IMR-90 (cell line): ENCODE measurements at regions not wholly inside any gene's neighbourhood (a gene's known extent, or its start where the extent isn't known, plus 50 kb on each side); places are given as distances from the start of the nearest gene placed in this dataset.
A peak's percentile ranks its signal among the peaks of the same experiment; 100 is the strongest.

Experiments used
- ATAC-seq: fragments of 200-7000 bp; cut with Tn5 transposase; 2 replicates; pipeline ENCODE4 v1.9.1; 2020; ENCODE audit warnings: low read depth, mild to moderate bottlenecking, moderate library complexity
- BruUV-seq: library from RNA; stranded (reverse); fragments of 400-500 nt; replicated peaks from 2 replicates; lab custom pipeline; 2021; lab: Mats Ljungman, UMichigan
- CTCF ChIA-PET: fragments of 300-600 bp; formaldehyde crosslinking; extraction: SDS; loops from one replicate; lab custom pipeline; 2021; ENCODE audit warnings: antibody characterized with exemption; lab: Yijun Ruan, JAX
- POLR2A ChIA-PET: fragments of 300-600 bp; sonication (Branson Sonifier 250); formaldehyde crosslinking; loops from one replicate; lab custom pipeline; 2022; ENCODE audit warnings: antibody characterized with exemption; ENCODE audit not compliant: unreplicated experiment; lab: Charles Lee
- DNase-seq: peaks from one replicate; pipeline ENCODE4 v3.0.0; 2013
- H2AFZ ChIP-seq: replicated peaks from 2 replicates; pipeline ENCODE3; 2013; ENCODE audit warnings: low read length, mild to moderate bottlenecking; ENCODE audit not compliant: poor library complexity
- H2AK5ac ChIP-seq: 2 replicates; pipeline ENCODE4 v1.6.1; 2013; ENCODE audit warnings: low read depth, low read length, inconsistent platforms
- H2AK9ac ChIP-seq: replicated peaks from 2 replicates; pipeline ENCODE3; 2013; ENCODE audit warnings: mild to moderate bottlenecking, low read depth, low read length, moderate library complexity; ENCODE audit not compliant: poor library complexity
- H2BK120ac ChIP-seq: 2 replicates; pipeline ENCODE4 v1.6.1; 2013; ENCODE audit warnings: low read depth, low read length, inconsistent platforms
- H2BK15ac ChIP-seq: 3 replicates; pipeline ENCODE4 v1.6.1; 2013; ENCODE audit warnings: low read depth, low read length, inconsistent platforms
- H2BK20ac ChIP-seq: 2 replicates; pipeline ENCODE4 v1.6.1; 2013; ENCODE audit warnings: low read depth, mild to moderate bottlenecking, inconsistent platforms, low read length, moderate library complexity
- H2BK5ac ChIP-seq: 2 replicates; pipeline ENCODE4 v1.6.1; 2013; ENCODE audit warnings: mild to moderate bottlenecking, low read depth, low read length, inconsistent platforms; ENCODE audit not compliant: poor library complexity, severe bottlenecking
- H3K14ac ChIP-seq: replicated peaks from 2 replicates; pipeline ENCODE4 v1.6.1; 2013; ENCODE audit warnings: low read depth, low read length, inconsistent platforms
- H3K18ac ChIP-seq: 2 replicates; pipeline ENCODE4 v1.6.1; 2013; ENCODE audit warnings: low read depth, low read length, control low read depth
- H3K23ac ChIP-seq: 2 replicates; pipeline ENCODE4 v1.6.1; 2013; ENCODE audit warnings: low read depth, low read length, inconsistent platforms
- H3K27ac ChIP-seq: 2 replicates; pipeline ENCODE4 v1.5.1; 2013; ENCODE audit warnings: mild to moderate bottlenecking, control low read depth, low read length; ENCODE audit not compliant: insufficient read depth
- H3K27me3 ChIP-seq: 2 replicates; pipeline ENCODE4 v1.6.1; 2013; ENCODE audit warnings: low read length; ENCODE audit not compliant: control insufficient read depth, insufficient read depth
- H3K36me3 ChIP-seq: 2 replicates; pipeline ENCODE4 v1.6.1; 2013; ENCODE audit warnings: low read length, mixed read lengths; ENCODE audit not compliant: control insufficient read depth, insufficient read depth
- H3K4ac ChIP-seq: 2 replicates; pipeline ENCODE4 v1.6.1; 2013; ENCODE audit warnings: low read depth, low read length, inconsistent platforms
- H3K4me1 ChIP-seq: 2 replicates; pipeline ENCODE4 v1.6.1; 2013; ENCODE audit warnings: low read length, mixed read lengths; ENCODE audit not compliant: control insufficient read depth, insufficient read depth
- H3K4me2 ChIP-seq: 2 replicates; pipeline ENCODE4 v1.6.1; 2013; ENCODE audit warnings: low read depth, mild to moderate bottlenecking, control low read depth, low read length, moderate library complexity
- H3K4me3 ChIP-seq: 2 replicates; pipeline ENCODE4 v1.5.1; 2013; ENCODE audit warnings: low read depth, mild to moderate bottlenecking, control low read depth, low read length, moderate library complexity; ENCODE audit not compliant: insufficient read depth
- H3K56ac ChIP-seq: 2 replicates; pipeline ENCODE4 v1.6.1; 2013; ENCODE audit warnings: low read length, inconsistent platforms; ENCODE audit not compliant: insufficient read depth; ENCODE audit errors: extremely low read depth
- H3K79me1 ChIP-seq, 2 experiments: 2 replicates each; pipeline ENCODE4 v1.6.1; 2013; ENCODE audit warnings: low read length in 2 of 2, inconsistent platforms in 1 of 2, low read depth in 1 of 2
- H3K9ac ChIP-seq: 2 replicates; pipeline ENCODE4 v1.6.1; 2013; ENCODE audit warnings: low read depth, low read length, control low read depth
- H3K9me1 ChIP-seq: 2 replicates; pipeline ENCODE4 v1.6.1; 2013; ENCODE audit warnings: low read length, inconsistent platforms; ENCODE audit not compliant: insufficient read depth
- H3K9me3 ChIP-seq: 2 replicates; pipeline ENCODE4 v1.6.1; 2013; ENCODE audit warnings: low read length; ENCODE audit not compliant: control insufficient read depth, insufficient read depth
- H4K20me1 ChIP-seq: 2 replicates; pipeline ENCODE4 v1.6.1; 2013; ENCODE audit warnings: low read length, inconsistent platforms; ENCODE audit not compliant: insufficient read depth
- H4K5ac ChIP-seq: 2 replicates; pipeline ENCODE4 v1.6.1; 2013; ENCODE audit warnings: mild to moderate bottlenecking, low read depth, low read length, control low read depth
- H4K8ac ChIP-seq, 2 experiments: 2 replicates each; pipeline ENCODE4 v1.6.1; 2013; ENCODE audit warnings: low read depth in 2 of 2, low read length in 2 of 2, control low read depth in 1 of 2, inconsistent platforms in 1 of 2
- H4K91ac ChIP-seq: 2 replicates; pipeline ENCODE4 v1.6.1; 2013; ENCODE audit warnings: low read depth, low read length, inconsistent platforms; ENCODE audit not compliant: insufficient read depth
- BHLHE40 ChIP-seq: fragments of 150-350 bp; IDR thresholded peaks from 2 replicates; pipeline ENCODE4 v1.6.1; 2016; ENCODE audit warnings: mild to moderate bottlenecking, low read depth, low read length
- CEBPB ChIP-seq: IDR thresholded peaks from 2 replicates; pipeline ENCODE4 v1.6.1; 2012; ENCODE audit warnings: low read depth, low read length, improper control_type of control experiment
- CHD1 ChIP-seq: IDR thresholded peaks from 2 replicates; pipeline ENCODE4 v1.6.1; 2012; ENCODE audit warnings: low read depth, low read length, improper control_type of control experiment
- CTCF ChIP-seq: conservative IDR thresholded peaks from 2 replicates; pipeline ENCODE4 v1.5.1; 2012; ENCODE audit warnings: mild to moderate bottlenecking, low read depth, low read length, improper control_type of control experiment
- NFE2L2 ChIP-seq: fragments of 150-350 bp; IDR thresholded peaks from 2 replicates; pipeline ENCODE4 v1.6.1; 2016; ENCODE audit warnings: low read depth, mild to moderate bottlenecking, low read length
- RFX5 ChIP-seq: IDR thresholded peaks from 2 replicates; pipeline ENCODE4 v1.8.0; 2012; ENCODE audit warnings: low read depth, mild to moderate bottlenecking, low read length, moderate library complexity
- WGBS, 2 experiments: methylation state at CpG; one replicate each; pipeline versions ENCODE4 v1.1.5 to v1.1.7; 2013; ENCODE audit warnings: missing lambda C conversion rate in 2 of 2; ENCODE audit not compliant: insufficient read length in 1 of 2; ENCODE audit errors: extremely low coverage in 2 of 2; 5-methylcytosine and 5-hydroxymethylcytosine counted together
- dilution Hi-C: fragments of 300-500 bp; cut with HindIII; formaldehyde crosslinking; loops from one replicate; pipeline ENCODE4 v1.14.3; 2018; ENCODE audit warnings: low sequenced_read_pairs; ENCODE audit not compliant: unreplicated experiment
- in situ Hi-C: fragments of 300-500 bp; cut with MboI; formaldehyde crosslinking; loops from 3 replicates; pipeline ENCODE4 v1.14.3; 2019; ENCODE audit warnings: low sequenced_read_pairs, inconsistent platforms, mixed read lengths
- intact Hi-C: fragments of 100-400 bp; cut with micrococcal nuclease; formaldehyde crosslinking; loops from 2 replicates; pipeline ENCODE4 v1.10.0; 2022

GRCh38 chr21:28151758-28152157, 840.9 kb downstream of the LTN1 start:
- CTCF ChIA-PET = no interaction called here
- in situ Hi-C loops = no loop called here
- BruUV-seq = no TSS peak

More at GRCh38 chr21:28151758-28152157, 840.9 kb downstream of the LTN1 start:
- Histone ChIP-seq H2AFZ (no peak overlapping the region), H3K9me1 (0 out of 2 replicates have a peak, but pooled peaks cover 2% of the 10 kb centered on the region), H4K20me1 (no peaks in the 10 kb centered on the region), H3K56ac (no peak overlapping the region), H2AK9ac (no peak overlapping the region), H3K4me1 (peaks cover 7% of the 10 kb centered on the region), H3K14ac (peak overlapping the region; percentile 55; the same call in 1 of the 2 replicates), H2BK20ac (peak overlapping the region; percentile 91), H3K9ac (no peak overlapping the region), H4K5ac (peak overlapping the region; percentile 90), H3K36me3 (no peaks in the 10 kb centered on the region), H2AK5ac (peak overlapping the region; percentile 90), H3K79me1 (no peaks in the 10 kb centered on the region), H2BK120ac (peak overlapping the region; percentile 88), H4K91ac (peak overlapping the region; percentile 21), H3K4me2 (no peak overlapping the region), H3K4me3 (no peak overlapping the region), H4K8ac (peak overlapping the region; percentile 65 to 74; a peak in 3 of 4 replicates), H3K27me3 (no peaks in the 10 kb centered on the region), H3K4ac (peak overlapping the region; percentile 65; the same call in 1 of the 2 replicates), H2BK5ac (peak overlapping the region; percentile 61), H3K18ac (peak overlapping the region; percentile 97), H2BK15ac (peak overlapping the region; percentile 36; the same call in 1 of the 3 replicates), H3K9me3 (no peaks in the 10 kb centered on the region), H3K23ac (no peak overlapping the region), H3K27ac (peak overlapping the region; percentile 84; the same call in 1 of the 2 replicates)
- no CpG with 5 or more reads among the region's 2 CpGs for WGBS, 2 experiments
- POLR2A ChIA-PET = no interaction called here
- intact Hi-C loops (loop anchor here (5.0 kb wide), 1 partner anchor 1304 kb away; the partner anchor contains the start of gene ADAMTS1), dilution Hi-C loops (no loop called here)
- TF ChIP-seq CEBPB (no peak), NFE2L2 (no peak), BHLHE40 (no peak), RFX5 (no peak), CHD1 (no peak), CTCF (no peak)
- no peak for ATAC-seq
- no peak for DNase-seq
